RWPE2 (cell line): ENCODE measurements at regions not wholly inside any gene's neighbourhood (a gene's known extent, or its start where the extent isn't known, plus 50 kb on each side); places are given as distances from the start of the nearest gene placed in this dataset.

Source experiments
- ATAC-seq: fragments of 200-7000 bp; cut with Tn5 transposase; 3 replicates; pipeline ENCODE4 v1.9.1; 2021; ENCODE audit warnings: low read depth
- DNase-seq: peaks from one replicate; pipeline ENCODE4 v3.0.0-alpha.2; 2020; ENCODE audit warnings: low spot score
- H3K27ac ChIP-seq: fragments of 450-650 bp; 2 replicates; pipeline ENCODE4 v1.5.1; 2017; ENCODE audit warnings: mild to moderate bottlenecking; ENCODE audit not compliant: poor library complexity, severe bottlenecking
- H3K27me3 ChIP-seq: fragments of 250-450 bp; sonication (Bioruptor Pico); 2 replicates; pipeline ENCODE4 v1.5.1; 2021; ENCODE audit warnings: mild to moderate bottlenecking, moderate library complexity; ENCODE audit not compliant: insufficient read depth, poor library complexity, severe bottlenecking
- H3K36me3 ChIP-seq: fragments of 250-450 bp; sonication (Bioruptor Pico); 2 replicates; pipeline ENCODE4 v1.5.1; 2020; ENCODE audit warnings: low read depth, mild to moderate bottlenecking, moderate library complexity
- H3K4me1 ChIP-seq: fragments of 250-450 bp; sonication (Bioruptor Pico); 2 replicates; pipeline ENCODE4 v1.5.1; 2021; ENCODE audit warnings: mild to moderate bottlenecking, moderate library complexity; ENCODE audit not compliant: insufficient read depth, poor library complexity, severe bottlenecking
- H3K4me3 ChIP-seq: fragments of 250-450 bp; sonication (Bioruptor Pico); 2 replicates; pipeline ENCODE4 v1.5.1; 2021; ENCODE audit warnings: mild to moderate bottlenecking, moderate library complexity; ENCODE audit not compliant: severe bottlenecking
- H3K9me3 ChIP-seq: fragments of 250-450 bp; sonication (Bioruptor Pico); 2 replicates; pipeline ENCODE4 v1.5.1; 2021; ENCODE audit warnings: mild to moderate bottlenecking, moderate library complexity; ENCODE audit not compliant: severe bottlenecking
- CTCF ChIP-seq: fragments of 450-650 bp; IDR thresholded peaks from one replicate; pipeline ENCODE4 v1.5.1; 2017; ENCODE audit warnings: mild to moderate bottlenecking, moderate library complexity; ENCODE audit not compliant: poor library complexity, severe bottlenecking

GRCh38 chr3:168806871-168807270 is 711.1 kb upstream of the GOLIM4 start:
- Histone ChIP-seq H3K4me3 (no peak overlapping the region), H3K36me3 (no peaks in the 10 kb centered on the region), H3K27me3 (no peaks in the 10 kb centered on the region), H3K4me1 (peaks cover 19% of the 10 kb centered on the region), H3K27ac (no peak overlapping the region), H3K9me3 (no peaks in the 10 kb centered on the region)
- no peak for TF ChIP-seq CTCF
- ATAC-seq = no peak
- DNase-seq = no peak

- Histone ChIP-seq H3K4me1 (peaks cover 25% of the 10 kb centered on the region), H3K4me3 (no peak overlapping the region), H3K27me3 (no peaks in the 10 kb centered on the region), H3K9me3 (no peaks in the 10 kb centered on the region), H3K36me3 (no peaks in the 10 kb centered on the region), H3K27ac (no peak overlapping the region)
- no peak for TF ChIP-seq CTCF
- DNase-seq (no peak), ATAC-seq (no peak)
Observed at GRCh38 chr3:168803536-168803935, 707.8 kb upstream of the GOLIM4 start.

GRCh38 chr3:168802766-168803165 is 707.0 kb upstream of the GOLIM4 start:
- H3K27me3 ChIP-seq = no peaks in the 10 kb centered on the region
- H3K4me1 ChIP-seq = peaks cover 25% of the 10 kb centered on the region
- H3K4me3 ChIP-seq = no peak overlapping the region
- H3K36me3 ChIP-seq = no peaks in the 10 kb centered on the region
- no peak for TF ChIP-seq CTCF
- H3K9me3 ChIP-seq = no peaks in the 10 kb centered on the region
- H3K27ac ChIP-seq = no peak overlapping the region
- no peak for DNase-seq
- ATAC-seq = no peak

- TF ChIP-seq CTCF = no peak
- peak overlapping the region; percentile 3 for H3K27ac ChIP-seq
- DNase-seq (no peak), ATAC-seq (peak; percentile 88)
- H3K36me3 ChIP-seq = no peaks in the 10 kb centered on the region
- H3K9me3 ChIP-seq = no peaks in the 10 kb centered on the region
- H3K4me3 ChIP-seq = no peak overlapping the region
- H3K27me3 ChIP-seq = no peaks in the 10 kb centered on the region
- peaks cover 25% of the 10 kb centered on the region for H3K4me1 ChIP-seq
Observed at GRCh38 chr3:168801794-168802193, 706.1 kb upstream of the GOLIM4 start.

GRCh38 chr3:168796339-168796738 is 700.6 kb upstream of the GOLIM4 start:
- ATAC-seq (no peak), DNase-seq (no peak)
- no peaks in the 10 kb centered on the region for H3K27me3 ChIP-seq
- H3K27ac ChIP-seq = no peak overlapping the region
- H3K36me3 ChIP-seq = no peaks in the 10 kb centered on the region
- TF ChIP-seq CTCF = no peak
- no peak overlapping the region for H3K4me3 ChIP-seq
- peaks cover under 1% of the 10 kb centered on the region for H3K4me1 ChIP-seq
- no peaks in the 10 kb centered on the region for H3K9me3 ChIP-seq
